ENCODE measurements at regions not wholly inside any gene's neighbourhood (a gene's known extent, or its start where the extent isn't known, plus 50 kb on each side); places are given as distances from the start of the nearest gene placed in this dataset.

DNA sequence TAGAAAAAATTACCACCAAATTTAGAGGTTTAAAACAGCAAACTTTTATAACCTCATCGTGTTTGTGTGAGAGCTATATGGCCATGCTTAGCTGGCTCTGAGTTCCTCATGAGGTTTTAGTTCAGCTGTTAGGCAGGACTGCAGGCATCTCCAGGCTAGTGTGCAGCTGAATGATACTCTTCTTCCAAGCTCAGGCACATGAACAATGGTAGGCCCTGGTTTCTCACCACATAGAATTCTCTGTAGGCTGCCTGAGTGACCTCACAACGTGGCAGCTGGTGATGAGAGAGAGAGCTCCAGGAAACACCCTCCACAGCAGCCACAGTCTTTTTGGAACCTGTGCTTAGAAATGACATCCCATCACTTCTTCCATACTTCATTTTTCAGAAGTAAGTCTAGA lies 540.6 kb upstream of the MIR17HG start:
- CTCF ChIA-PET, result no interaction called here
- ATAC-seq (no peak), DNase-seq (ENCODE audit: low spot score) (no peak)
- TF ChIP-seq, protein P1, sequence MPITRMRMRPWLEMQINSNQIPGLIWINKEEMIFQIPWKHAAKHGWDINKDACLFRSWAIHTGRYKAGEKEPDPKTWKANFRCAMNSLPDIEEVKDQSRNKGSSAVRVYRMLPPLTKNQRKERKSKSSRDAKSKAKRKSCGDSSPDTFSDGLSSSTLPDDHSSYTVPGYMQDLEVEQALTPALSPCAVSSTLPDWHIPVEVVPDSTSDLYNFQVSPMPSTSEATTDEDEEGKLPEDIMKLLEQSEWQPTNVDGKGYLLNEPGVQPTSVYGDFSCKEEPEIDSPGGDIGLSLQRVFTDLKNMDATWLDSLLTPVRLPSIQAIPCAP (CRISPR knock-in tag; IDR thresholded peaks at IDR 0.05), result no peak
- TF ChIP-seq, protein P2, sequence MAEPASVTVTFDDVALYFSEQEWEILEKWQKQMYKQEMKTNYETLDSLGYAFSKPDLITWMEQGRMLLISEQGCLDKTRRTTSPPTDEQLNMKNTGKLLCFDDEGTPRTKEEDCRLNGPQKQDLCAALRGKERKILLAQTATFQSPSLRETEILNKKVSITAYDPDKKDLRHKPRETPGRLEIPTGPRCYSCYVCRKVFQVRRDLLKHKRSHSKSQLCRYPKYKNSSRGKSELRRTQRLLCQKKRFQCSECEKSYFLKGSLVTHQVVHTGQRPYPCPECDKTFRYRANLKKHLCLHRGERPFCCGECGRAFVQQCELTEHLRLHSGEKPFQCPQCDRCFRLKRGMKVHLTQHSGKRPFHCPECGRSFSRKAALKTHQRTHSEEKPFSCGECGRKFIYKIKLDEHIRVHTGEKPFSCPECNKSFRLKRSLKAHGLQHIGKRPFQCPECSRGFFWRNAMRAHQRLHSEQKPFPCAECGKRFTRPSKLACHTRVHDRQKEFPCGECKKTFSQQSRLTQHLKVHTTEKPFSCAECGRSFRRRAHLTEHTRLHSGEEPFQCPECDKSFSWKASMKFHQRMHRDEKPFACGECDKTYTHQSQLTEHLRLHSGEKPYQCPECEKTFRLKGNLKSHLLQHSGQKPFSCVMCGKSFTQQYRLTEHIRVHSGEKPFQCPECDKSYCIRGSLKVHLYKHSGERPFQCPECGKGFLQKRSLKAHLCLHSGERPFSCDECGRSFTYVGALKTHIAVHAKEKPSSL (CRISPR knock-in tag; conservative IDR thresholded peaks at IDR 0.05), result no peak
- no peak for TF ChIP-seq NFE2L1 (CRISPR knock-in tag; IDR thresholded peaks at IDR 0.05)
- TF ChIP-seq CBFB (CRISPR knock-in tag; IDR thresholded peaks at IDR 0.05; ENCODE audit: low read depth), result no peak
- TF ChIP-seq, protein P3, sequence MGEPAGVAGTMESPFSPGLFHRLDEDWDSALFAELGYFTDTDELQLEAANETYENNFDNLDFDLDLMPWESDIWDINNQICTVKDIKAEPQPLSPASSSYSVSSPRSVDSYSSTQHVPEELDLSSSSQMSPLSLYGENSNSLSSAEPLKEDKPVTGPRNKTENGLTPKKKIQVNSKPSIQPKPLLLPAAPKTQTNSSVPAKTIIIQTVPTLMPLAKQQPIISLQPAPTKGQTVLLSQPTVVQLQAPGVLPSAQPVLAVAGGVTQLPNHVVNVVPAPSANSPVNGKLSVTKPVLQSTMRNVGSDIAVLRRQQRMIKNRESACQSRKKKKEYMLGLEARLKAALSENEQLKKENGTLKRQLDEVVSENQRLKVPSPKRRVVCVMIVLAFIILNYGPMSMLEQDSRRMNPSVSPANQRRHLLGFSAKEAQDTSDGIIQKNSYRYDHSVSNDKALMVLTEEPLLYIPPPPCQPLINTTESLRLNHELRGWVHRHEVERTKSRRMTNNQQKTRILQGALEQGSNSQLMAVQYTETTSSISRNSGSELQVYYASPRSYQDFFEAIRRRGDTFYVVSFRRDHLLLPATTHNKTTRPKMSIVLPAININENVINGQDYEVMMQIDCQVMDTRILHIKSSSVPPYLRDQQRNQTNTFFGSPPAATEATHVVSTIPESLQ (CRISPR knock-in tag; IDR thresholded peaks at IDR 0.05), result no peak
- no peak for TF ChIP-seq ESRRA (CRISPR knock-in tag; IDR thresholded peaks at IDR 0.05; ENCODE audit: borderline replicate concordance)
- TF ChIP-seq EMX1 (CRISPR knock-in tag; IDR thresholded peaks at IDR 0.05), result no peak
- no peak for TF ChIP-seq ZNF263 (CRISPR knock-in tag; IDR thresholded peaks at IDR 0.05; ENCODE audit: low read depth)
- TF ChIP-seq, protein P4, sequence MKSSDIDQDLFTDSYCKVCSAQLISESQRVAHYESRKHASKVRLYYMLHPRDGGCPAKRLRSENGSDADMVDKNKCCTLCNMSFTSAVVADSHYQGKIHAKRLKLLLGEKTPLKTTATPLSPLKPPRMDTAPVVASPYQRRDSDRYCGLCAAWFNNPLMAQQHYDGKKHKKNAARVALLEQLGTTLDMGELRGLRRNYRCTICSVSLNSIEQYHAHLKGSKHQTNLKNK (CRISPR knock-in tag; IDR thresholded peaks at IDR 0.05), result no peak
- TF ChIP-seq RORB (CRISPR knock-in tag; IDR thresholded peaks at IDR 0.05), result no peak
- TF ChIP-seq FOXJ3 (CRISPR knock-in tag; IDR thresholded peaks at IDR 0.05; ENCODE audit: borderline replicate concordance), result no peak
- TF ChIP-seq, protein P5, sequence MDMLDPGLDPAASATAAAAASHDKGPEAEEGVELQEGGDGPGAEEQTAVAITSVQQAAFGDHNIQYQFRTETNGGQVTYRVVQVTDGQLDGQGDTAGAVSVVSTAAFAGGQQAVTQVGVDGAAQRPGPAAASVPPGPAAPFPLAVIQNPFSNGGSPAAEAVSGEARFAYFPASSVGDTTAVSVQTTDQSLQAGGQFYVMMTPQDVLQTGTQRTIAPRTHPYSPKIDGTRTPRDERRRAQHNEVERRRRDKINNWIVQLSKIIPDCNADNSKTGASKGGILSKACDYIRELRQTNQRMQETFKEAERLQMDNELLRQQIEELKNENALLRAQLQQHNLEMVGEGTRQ (CRISPR knock-in tag; IDR thresholded peaks at IDR 0.05), result no peak
- no peak for TF ChIP-seq PRRX2 (CRISPR knock-in tag; IDR thresholded peaks at IDR 0.05)
- Mint-ChIP-seq H3K36me3 (no peaks in the 10 kb centered on the region), H3K4me1 (peaks cover 3% of the 10 kb centered on the region; the same call in 1 of the 2 replicates), H3K27ac (no peak overlapping the region), H3K9me3 (peaks cover 3% of the 10 kb centered on the region), H3K27me3 (ENCODE audit: low read depth) (no peaks in the 10 kb centered on the region), H3K4me3 (no peak overlapping the region)
- POLR2A ChIA-PET, result no interaction called here

DNA sequence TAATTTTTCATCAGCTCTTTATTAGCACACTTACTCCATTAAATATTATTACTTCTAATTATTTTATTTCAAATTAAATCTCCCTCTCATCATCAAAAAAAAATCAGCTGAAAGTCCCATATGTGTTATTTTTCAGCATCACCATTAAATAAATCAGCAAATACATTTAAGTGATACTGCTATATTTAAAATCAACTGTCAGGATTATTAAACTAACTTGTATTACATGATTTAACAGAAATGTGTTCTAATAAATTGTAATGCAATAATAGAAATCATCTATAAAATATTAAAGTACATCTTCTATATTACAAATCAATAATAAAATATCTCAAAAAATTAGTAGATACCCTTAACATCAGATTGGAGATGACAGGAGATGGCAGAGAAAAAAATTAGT lies 538.6 kb upstream of the MIR17HG start:
- Mint-ChIP-seq H3K27ac (no peak overlapping the region), H3K4me3 (no peak overlapping the region), H3K9me3 (peaks cover 3% of the 10 kb centered on the region), H3K27me3 (ENCODE audit: low read depth) (no peaks in the 10 kb centered on the region), H3K4me1 (peaks cover 3% of the 10 kb centered on the region; the same call in 1 of the 2 replicates), H3K36me3 (no peaks in the 10 kb centered on the region)
- CTCF ChIA-PET, result no interaction called here
- no peak for ATAC-seq
- TF ChIP-seq JUN (CRISPR knock-in tag; IDR thresholded peaks at IDR 0.05), result no peak
- TF ChIP-seq, protein P6, sequence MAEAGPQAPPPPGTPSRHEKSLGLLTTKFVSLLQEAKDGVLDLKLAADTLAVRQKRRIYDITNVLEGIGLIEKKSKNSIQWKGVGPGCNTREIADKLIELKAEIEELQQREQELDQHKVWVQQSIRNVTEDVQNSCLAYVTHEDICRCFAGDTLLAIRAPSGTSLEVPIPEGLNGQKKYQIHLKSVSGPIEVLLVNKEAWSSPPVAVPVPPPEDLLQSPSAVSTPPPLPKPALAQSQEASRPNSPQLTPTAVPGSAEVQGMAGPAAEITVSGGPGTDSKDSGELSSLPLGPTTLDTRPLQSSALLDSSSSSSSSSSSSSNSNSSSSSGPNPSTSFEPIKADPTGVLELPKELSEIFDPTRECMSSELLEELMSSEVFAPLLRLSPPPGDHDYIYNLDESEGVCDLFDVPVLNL (CRISPR knock-in tag; IDR thresholded peaks at IDR 0.05; ENCODE audit: borderline replicate concordance, low read depth), result no peak
- TF ChIP-seq, protein P7, sequence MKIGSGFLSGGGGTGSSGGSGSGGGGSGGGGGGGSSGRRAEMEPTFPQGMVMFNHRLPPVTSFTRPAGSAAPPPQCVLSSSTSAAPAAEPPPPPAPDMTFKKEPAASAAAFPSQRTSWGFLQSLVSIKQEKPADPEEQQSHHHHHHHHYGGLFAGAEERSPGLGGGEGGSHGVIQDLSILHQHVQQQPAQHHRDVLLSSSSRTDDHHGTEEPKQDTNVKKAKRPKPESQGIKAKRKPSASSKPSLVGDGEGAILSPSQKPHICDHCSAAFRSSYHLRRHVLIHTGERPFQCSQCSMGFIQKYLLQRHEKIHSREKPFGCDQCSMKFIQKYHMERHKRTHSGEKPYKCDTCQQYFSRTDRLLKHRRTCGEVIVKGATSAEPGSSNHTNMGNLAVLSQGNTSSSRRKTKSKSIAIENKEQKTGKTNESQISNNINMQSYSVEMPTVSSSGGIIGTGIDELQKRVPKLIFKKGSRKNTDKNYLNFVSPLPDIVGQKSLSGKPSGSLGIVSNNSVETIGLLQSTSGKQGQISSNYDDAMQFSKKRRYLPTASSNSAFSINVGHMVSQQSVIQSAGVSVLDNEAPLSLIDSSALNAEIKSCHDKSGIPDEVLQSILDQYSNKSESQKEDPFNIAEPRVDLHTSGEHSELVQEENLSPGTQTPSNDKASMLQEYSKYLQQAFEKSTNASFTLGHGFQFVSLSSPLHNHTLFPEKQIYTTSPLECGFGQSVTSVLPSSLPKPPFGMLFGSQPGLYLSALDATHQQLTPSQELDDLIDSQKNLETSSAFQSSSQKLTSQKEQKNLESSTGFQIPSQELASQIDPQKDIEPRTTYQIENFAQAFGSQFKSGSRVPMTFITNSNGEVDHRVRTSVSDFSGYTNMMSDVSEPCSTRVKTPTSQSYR (CRISPR knock-in tag; IDR thresholded peaks at IDR 0.05), result no peak
- TF ChIP-seq, protein P5 (CRISPR knock-in tag; IDR thresholded peaks at IDR 0.05), result no peak
- no peak for TF ChIP-seq ZNF396 (CRISPR knock-in tag; IDR thresholded peaks at IDR 0.05; ENCODE audit: borderline replicate concordance)
- TF ChIP-seq CBFB (CRISPR knock-in tag; IDR thresholded peaks at IDR 0.05; ENCODE audit: low read depth), result no peak
- no peak for TF ChIP-seq ZNF232 (CRISPR knock-in tag; IDR thresholded peaks at IDR 0.05)
- no peak for TF ChIP-seq GABPB1 (CRISPR knock-in tag; IDR thresholded peaks at IDR 0.05)
- TF ChIP-seq GTF2I (CRISPR knock-in tag; conservative IDR thresholded peaks at IDR 0.05), result no peak
- DNase-seq (ENCODE audit: low spot score), result no peak
- POLR2A ChIA-PET, result no interaction called here
